ENCODE measurements at regions not wholly inside any gene's neighbourhood (a gene's known extent, or its start where the extent isn't known, plus 50 kb on each side); places are given as distances from the start of the nearest gene placed in this dataset.

DNA sequence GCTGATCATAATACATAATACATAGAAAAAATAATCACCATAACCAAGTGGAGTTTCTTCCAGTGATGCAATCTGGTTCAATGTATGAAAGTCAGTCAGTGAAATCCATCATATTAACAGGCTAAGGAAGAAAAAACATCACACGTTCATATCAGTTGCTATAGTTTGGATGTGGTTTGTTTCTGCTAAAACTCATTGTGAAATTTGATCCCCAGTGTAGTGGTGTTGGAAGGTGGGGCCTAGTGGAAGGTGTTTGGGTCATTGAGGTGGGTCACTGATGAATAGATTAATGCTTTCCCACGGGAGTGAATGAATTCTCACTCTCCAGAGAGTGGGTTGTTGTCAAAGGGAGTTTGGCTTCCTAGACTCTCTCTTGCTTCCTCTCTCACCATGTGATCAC lies 84.6 kb upstream of the PTGDR start:
- TF ChIP-seq CEBPB (IDR thresholded peaks at IDR 0.05), result no peak
- TF ChIP-seq, protein P1, sequence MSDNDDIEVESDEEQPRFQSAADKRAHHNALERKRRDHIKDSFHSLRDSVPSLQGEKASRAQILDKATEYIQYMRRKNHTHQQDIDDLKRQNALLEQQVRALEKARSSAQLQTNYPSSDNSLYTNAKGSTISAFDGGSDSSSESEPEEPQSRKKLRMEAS (IDR thresholded peaks at IDR 0.05), result no peak
- TF ChIP-seq ZBTB7A (IDR thresholded peaks at IDR 0.05; ENCODE audit: low read depth), result no peak
- TF ChIP-seq YY1 (IDR thresholded peaks at IDR 0.05; ENCODE audit: low read depth), result no peak
- TF ChIP-seq RAD21 (IDR thresholded peaks at IDR 0.05; ENCODE audit: low read depth), result no peak
- no peak for TF ChIP-seq TEAD4 (IDR thresholded peaks at IDR 0.05)
- TF ChIP-seq TAF1 (IDR thresholded peaks at IDR 0.05; ENCODE audit: low read depth), result no peak
- TF ChIP-seq NFIC (IDR thresholded peaks at IDR 0.05), result no peak
- TF ChIP-seq, protein P2, sequence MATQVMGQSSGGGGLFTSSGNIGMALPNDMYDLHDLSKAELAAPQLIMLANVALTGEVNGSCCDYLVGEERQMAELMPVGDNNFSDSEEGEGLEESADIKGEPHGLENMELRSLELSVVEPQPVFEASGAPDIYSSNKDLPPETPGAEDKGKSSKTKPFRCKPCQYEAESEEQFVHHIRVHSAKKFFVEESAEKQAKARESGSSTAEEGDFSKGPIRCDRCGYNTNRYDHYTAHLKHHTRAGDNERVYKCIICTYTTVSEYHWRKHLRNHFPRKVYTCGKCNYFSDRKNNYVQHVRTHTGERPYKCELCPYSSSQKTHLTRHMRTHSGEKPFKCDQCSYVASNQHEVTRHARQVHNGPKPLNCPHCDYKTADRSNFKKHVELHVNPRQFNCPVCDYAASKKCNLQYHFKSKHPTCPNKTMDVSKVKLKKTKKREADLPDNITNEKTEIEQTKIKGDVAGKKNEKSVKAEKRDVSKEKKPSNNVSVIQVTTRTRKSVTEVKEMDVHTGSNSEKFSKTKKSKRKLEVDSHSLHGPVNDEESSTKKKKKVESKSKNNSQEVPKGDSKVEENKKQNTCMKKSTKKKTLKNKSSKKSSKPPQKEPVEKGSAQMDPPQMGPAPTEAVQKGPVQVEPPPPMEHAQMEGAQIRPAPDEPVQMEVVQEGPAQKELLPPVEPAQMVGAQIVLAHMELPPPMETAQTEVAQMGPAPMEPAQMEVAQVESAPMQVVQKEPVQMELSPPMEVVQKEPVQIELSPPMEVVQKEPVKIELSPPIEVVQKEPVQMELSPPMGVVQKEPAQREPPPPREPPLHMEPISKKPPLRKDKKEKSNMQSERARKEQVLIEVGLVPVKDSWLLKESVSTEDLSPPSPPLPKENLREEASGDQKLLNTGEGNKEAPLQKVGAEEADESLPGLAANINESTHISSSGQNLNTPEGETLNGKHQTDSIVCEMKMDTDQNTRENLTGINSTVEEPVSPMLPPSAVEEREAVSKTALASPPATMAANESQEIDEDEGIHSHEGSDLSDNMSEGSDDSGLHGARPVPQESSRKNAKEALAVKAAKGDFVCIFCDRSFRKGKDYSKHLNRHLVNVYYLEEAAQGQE (IDR thresholded peaks at IDR 0.05; ENCODE audit: low read depth), result no peak

Measured in Ishikawa (cell line).